KMS-11 (cell line): ENCODE measurements at regions not wholly inside any gene's neighbourhood (a gene's known extent, or its start where the extent isn't known, plus 50 kb on each side); places are given as distances from the start of the nearest gene placed in this dataset.

Source experiments
- H2AFZ ChIP-seq: fragments of 200-600 bp; sonication (generic); 2 replicates; pipeline ENCODE4 v1.6.1; 2016; ENCODE audit warnings: antibody characterized with exemption, mixed run types, low read depth
- H3K27ac ChIP-seq: fragments of 200-600 bp; sonication (generic); 2 replicates; pipeline ENCODE4 v1.6.1; 2016; ENCODE audit warnings: mild to moderate bottlenecking, mixed run types
- H3K27me3 ChIP-seq: fragments of 200-600 bp; sonication (generic); 2 replicates; pipeline ENCODE4 v1.6.1; 2017; ENCODE audit warnings: mild to moderate bottlenecking, low read depth, mixed run types, moderate library complexity; ENCODE audit not compliant: insufficient read depth
- H3K36me3 ChIP-seq: fragments of 200-600 bp; sonication (generic); 2 replicates; pipeline ENCODE4 v1.6.1; 2017; ENCODE audit warnings: mild to moderate bottlenecking, mixed run types; ENCODE audit not compliant: insufficient read depth
- H3K4me1 ChIP-seq: fragments of 200-600 bp; sonication (generic); 2 replicates; pipeline ENCODE4 v1.6.1; 2016; ENCODE audit warnings: mild to moderate bottlenecking, low read depth, mixed run types; ENCODE audit not compliant: poor library complexity, severe bottlenecking
- H3K4me2 ChIP-seq: fragments of 200-600 bp; sonication (generic); 2 replicates; pipeline ENCODE4 v1.7.0; 2016; ENCODE audit warnings: mild to moderate bottlenecking, mixed run types
- H3K4me3 ChIP-seq: fragments of 200-600 bp; sonication (generic); IDR thresholded peaks from 2 replicates; pipeline ENCODE4 v1.6.1; 2017; ENCODE audit warnings: low read depth, low read length, mixed read lengths; ENCODE audit not compliant: insufficient read depth
- H3K79me2 ChIP-seq: fragments of 200-600 bp; sonication (generic); 2 replicates; pipeline ENCODE4 v1.6.1; 2016; ENCODE audit warnings: low read depth, mixed run types; ENCODE audit not compliant: insufficient read depth
- H3K9ac ChIP-seq: fragments of 200-600 bp; sonication (generic); 2 replicates; pipeline ENCODE4 v1.6.1; 2016; ENCODE audit warnings: mild to moderate bottlenecking, mixed run types
- H4K20me1 ChIP-seq: fragments of 200-600 bp; sonication (generic); 2 replicates; pipeline ENCODE4 v1.6.1; 2016; ENCODE audit warnings: mild to moderate bottlenecking, mixed run types; ENCODE audit not compliant: insufficient read depth
- TF ChIP-seq, protein P1 (sequence below): fragments of 200-600 bp; sonication (generic); conservative IDR thresholded peaks from 2 replicates; pipeline ENCODE4 v1.6.1; 2017; ENCODE audit warnings: low read depth, mild to moderate bottlenecking, antibody characterized with exemption, low read length, moderate library complexity, mixed read lengths

DNA sequence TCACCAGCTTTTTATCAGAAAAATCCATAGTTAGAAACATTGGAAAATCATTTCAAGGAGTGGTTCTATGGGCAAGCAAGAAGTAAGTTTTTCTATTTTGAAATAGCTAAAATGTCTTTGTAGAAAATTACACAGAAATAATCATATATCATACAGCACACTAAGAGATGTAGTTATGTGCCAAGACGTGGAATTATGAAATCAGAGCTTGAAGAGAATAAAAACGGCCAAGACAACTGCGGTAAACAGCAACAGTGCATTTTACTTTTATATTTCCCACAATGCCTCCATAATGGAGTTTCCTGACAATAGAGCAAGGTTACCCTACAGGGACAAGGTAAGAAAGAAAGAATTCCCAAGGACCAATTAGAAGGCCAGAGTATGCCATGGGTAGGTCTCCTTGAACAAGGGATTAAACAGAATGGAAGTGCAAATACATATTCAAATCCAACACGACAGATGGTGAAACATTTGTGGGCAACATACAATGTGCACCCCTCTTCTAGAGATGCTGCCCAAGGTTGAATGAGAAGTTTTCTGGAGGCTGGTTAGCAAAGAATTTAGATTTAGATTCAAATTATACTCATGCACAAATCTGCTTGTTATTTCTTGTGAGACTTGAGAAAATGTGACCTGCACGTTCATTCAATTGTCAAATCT lies 76.1 kb upstream of the BTG1 start:
- Histone ChIP-seq H4K20me1 (no peaks in the 10 kb centered on the region), H3K4me1 (no peaks in the 10 kb centered on the region), H3K9ac (no peak overlapping the region), H2AFZ (no peak overlapping the region), H3K79me2 (no peaks in the 10 kb centered on the region), H3K27me3 (no peaks in the 10 kb centered on the region), H3K36me3 (no peaks in the 10 kb centered on the region), H3K4me2 (no peak overlapping the region), H3K27ac (no peak overlapping the region), H3K4me3 (no peak overlapping the region)
- TF ChIP-seq, protein P1, sequence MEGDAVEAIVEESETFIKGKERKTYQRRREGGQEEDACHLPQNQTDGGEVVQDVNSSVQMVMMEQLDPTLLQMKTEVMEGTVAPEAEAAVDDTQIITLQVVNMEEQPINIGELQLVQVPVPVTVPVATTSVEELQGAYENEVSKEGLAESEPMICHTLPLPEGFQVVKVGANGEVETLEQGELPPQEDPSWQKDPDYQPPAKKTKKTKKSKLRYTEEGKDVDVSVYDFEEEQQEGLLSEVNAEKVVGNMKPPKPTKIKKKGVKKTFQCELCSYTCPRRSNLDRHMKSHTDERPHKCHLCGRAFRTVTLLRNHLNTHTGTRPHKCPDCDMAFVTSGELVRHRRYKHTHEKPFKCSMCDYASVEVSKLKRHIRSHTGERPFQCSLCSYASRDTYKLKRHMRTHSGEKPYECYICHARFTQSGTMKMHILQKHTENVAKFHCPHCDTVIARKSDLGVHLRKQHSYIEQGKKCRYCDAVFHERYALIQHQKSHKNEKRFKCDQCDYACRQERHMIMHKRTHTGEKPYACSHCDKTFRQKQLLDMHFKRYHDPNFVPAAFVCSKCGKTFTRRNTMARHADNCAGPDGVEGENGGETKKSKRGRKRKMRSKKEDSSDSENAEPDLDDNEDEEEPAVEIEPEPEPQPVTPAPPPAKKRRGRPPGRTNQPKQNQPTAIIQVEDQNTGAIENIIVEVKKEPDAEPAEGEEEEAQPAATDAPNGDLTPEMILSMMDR = no peak

GRCh38 chr12:92218394-92219077 lies 72.9 kb upstream of the BTG1 start:
- TF ChIP-seq, protein P1 = no peak
- Histone ChIP-seq H3K79me2 (no peaks in the 10 kb centered on the region), H3K36me3 (no peaks in the 10 kb centered on the region), H3K9ac (no peak overlapping the region), H3K4me2 (no peak overlapping the region), H3K4me1 (no peaks in the 10 kb centered on the region), H3K4me3 (no peak overlapping the region), H3K27ac (no peak overlapping the region), H2AFZ (no peak overlapping the region), H4K20me1 (no peaks in the 10 kb centered on the region), H3K27me3 (no peaks in the 10 kb centered on the region)

DNA sequence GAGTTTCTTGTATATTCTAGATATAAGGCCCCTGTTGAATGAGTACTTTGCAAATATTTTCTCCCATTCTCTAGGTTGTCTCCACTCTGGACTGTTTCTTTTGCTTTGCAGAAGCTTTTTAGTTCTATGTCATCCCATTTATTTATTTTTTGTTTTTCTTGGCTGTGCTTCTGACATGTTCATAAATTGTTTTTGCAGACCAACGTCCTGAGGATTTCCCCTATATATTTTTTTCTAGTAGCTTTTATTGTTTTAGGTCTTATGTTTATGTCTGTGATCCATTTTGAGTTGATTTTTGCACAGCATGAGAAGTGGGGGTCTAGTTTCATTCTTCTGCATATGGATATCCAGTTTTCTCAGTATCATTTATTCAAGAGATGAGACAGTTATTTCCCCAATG lies 70.4 kb upstream of the BTG1 start:
- Histone ChIP-seq H3K9ac (no peak overlapping the region), H3K36me3 (no peaks in the 10 kb centered on the region), H3K27ac (no peak overlapping the region), H4K20me1 (no peaks in the 10 kb centered on the region), H3K4me3 (no peak overlapping the region), H3K4me2 (no peak overlapping the region), H3K4me1 (peaks cover 9% of the 10 kb centered on the region), H2AFZ (no peak overlapping the region), H3K79me2 (no peaks in the 10 kb centered on the region), H3K27me3 (no peaks in the 10 kb centered on the region)
- TF ChIP-seq, protein P1 = no peak

GRCh38 chr12:92215358-92215757 lies 69.7 kb upstream of the BTG1 start:
- no peak overlapping the region for H2AFZ ChIP-seq
- H3K4me1 ChIP-seq = peaks cover 16% of the 10 kb centered on the region
- H3K4me2 ChIP-seq = no peak overlapping the region
- no peak overlapping the region for H3K9ac ChIP-seq
- no peaks in the 10 kb centered on the region for H3K79me2 ChIP-seq
- H4K20me1 ChIP-seq = no peaks in the 10 kb centered on the region
- H3K4me3 ChIP-seq = no peak overlapping the region
- H3K27me3 ChIP-seq = no peaks in the 10 kb centered on the region
- no peak overlapping the region for H3K27ac ChIP-seq
- TF ChIP-seq, protein P1 = no peak
- no peaks in the 10 kb centered on the region for H3K36me3 ChIP-seq
